Fibroblast of skin of right quadriceps (primary cell): ENCODE measurements at regions not wholly inside any gene's neighbourhood (a gene's known extent, or its start where the extent isn't known, plus 50 kb on each side); places are given as distances from the start of the nearest gene placed in this dataset.
"Not testable (repeated sequence)": the region's sequence is repeated elsewhere in the genome, so short reads cannot be mapped to it uniquely, and the experiment has no call there.

Source experiments
- DNase-seq: peaks from one replicate; pipeline ENCODE4 v3.0.0-alpha.2; 2013

- no peak for DNase-seq
These were observed 1612.3 kb upstream of the PRR20A start for GRCh38 chr13:55528434-55528833.

- no peak for DNase-seq
These were observed 1606.4 kb upstream of the PRR20A start for GRCh38 chr13:55534306-55534705.

GRCh38 chr13:55538424-55538823, 1602.3 kb upstream of the PRR20A start:
- DNase-seq = no peak

GRCh38 chr13:55543053-55543452, 1597.7 kb upstream of the PRR20A start:
- no peak for DNase-seq

GRCh38 chr13:55550624-55551023, 1590.1 kb upstream of the PRR20A start:
- DNase-seq = no peak

- DNase-seq = no peak
These were observed 1587.0 kb upstream of the PRR20A start for GRCh38 chr13:55553701-55554100.

- DNase-seq = no peak
These were observed 1586.0 kb upstream of the PRR20A start for GRCh38 chr13:55554741-55555140.

- DNase-seq = no peak
These were observed 1580.4 kb upstream of the PRR20A start for GRCh38 chr13:55560331-55560730.

- no peak for DNase-seq
These were observed 1577.5 kb upstream of the PRR20A start for GRCh38 chr13:55563267-55563666.

GRCh38 chr13:55566334-55566733, 1574.4 kb upstream of the PRR20A start:
- no peak for DNase-seq

GRCh38 chr13:55566779-55567178, 1573.9 kb upstream of the PRR20A start:
- no peak for DNase-seq

GRCh38 chr13:55567721-55568625, 1572.7 kb upstream of the PRR20A start:
- no peak for DNase-seq

- DNase-seq = no peak
These were observed 1571.6 kb upstream of the PRR20A start for GRCh38 chr13:55569082-55569481.

GRCh38 chr13:55569514-55569913, 1571.2 kb upstream of the PRR20A start:
- no peak for DNase-seq

GRCh38 chr13:55570371-55570770, 1570.3 kb upstream of the PRR20A start:
- DNase-seq = no peak

GRCh38 chr13:55571237-55571867, 1569.4 kb upstream of the PRR20A start:
- no peak for DNase-seq

- no peak for DNase-seq
These were observed 1568.3 kb upstream of the PRR20A start for GRCh38 chr13:55572408-55572807.

GRCh38 chr13:55572862-55573261, 1567.9 kb upstream of the PRR20A start:
- no peak for DNase-seq

- no peak for DNase-seq
These were observed 1567.2 kb upstream of the PRR20A start for GRCh38 chr13:55573565-55573964.

GRCh38 chr13:55576389-55576788, 1564.3 kb upstream of the PRR20A start:
- DNase-seq = no peak

GRCh38 chr13:55577082-55577846, 1563.5 kb upstream of the PRR20A start:
- no peak for DNase-seq

GRCh38 chr13:55577847-55578210, 1562.9 kb upstream of the PRR20A start:
- no peak for DNase-seq

GRCh38 chr13:55582294-55582693, 1558.4 kb upstream of the PRR20A start:
- DNase-seq = not testable (repeated sequence)
